ENCODE measurements at regions not wholly inside any gene's neighbourhood (a gene's known extent, or its start where the extent isn't known, plus 50 kb on each side); places are given as distances from the start of the nearest gene placed in this dataset.

GRCh38 chr14:53356361-53357150, 203.4 kb upstream of the DDHD1 start:
- TF ChIP-seq EP300 (IDR thresholded peaks at IDR 0.05) (no peak), CTCF (IDR thresholded peaks at IDR 0.05) (no peak), POLR2A (IDR thresholded peaks at IDR 0.05) (no peak)
